Nephron (organoid): ENCODE measurements at regions not wholly inside any gene's neighbourhood (a gene's known extent, or its start where the extent isn't known, plus 50 kb on each side); places are given as distances from the start of the nearest gene placed in this dataset.

Experiments
- H3K27ac Mint-ChIP-seq, 3 experiments: 2 replicates each; pipeline ENCODE4 v1.8.0; 2020; ENCODE audit warnings: mixed read lengths in 3 of 3, mild to moderate bottlenecking in 2 of 3, moderate library complexity in 1 of 3
- H3K27me3 Mint-ChIP-seq: 2 replicates; pipeline ENCODE4 v1.8.0; 2021; ENCODE audit warnings: low read depth, mild to moderate bottlenecking, moderate library complexity, mixed read lengths
- H3K36me3 Mint-ChIP-seq: 2 replicates; pipeline ENCODE4 v1.8.0; 2020; ENCODE audit warnings: low read depth, mixed read lengths
- H3K4me1 Mint-ChIP-seq: 2 replicates; pipeline ENCODE4 v1.8.0; 2020; ENCODE audit warnings: mixed read lengths
- H3K4me3 Mint-ChIP-seq, 3 experiments: 2 replicates each; pipeline ENCODE4 v1.8.0; 2020; ENCODE audit warnings: mild to moderate bottlenecking in 3 of 3, mixed read lengths in 3 of 3, moderate library complexity in 2 of 3
- H3K9me3 Mint-ChIP-seq: 2 replicates; pipeline ENCODE4 v1.8.0; 2020; ENCODE audit warnings: mixed read lengths
- CTCF ChIP-seq, 3 experiments: fragments of 200-600 bp; sonication (generic); IDR thresholded peaks; one replicate each; pipeline ENCODE4 v1.5.0; 2021; ENCODE audit warnings: antibody characterized with exemption in 3 of 3; ENCODE audit not compliant: unreplicated experiment in 3 of 3

GRCh38 chr4:27742816-27743215 is 882.2 kb downstream of the STIM2 start:
- no peak for TF ChIP-seq CTCF (IDR thresholded peaks at IDR 0.05; ENCODE audit: unreplicated experiment in 3 of 3)

GRCh38 chr4:27759611-27760575 is 899.3 kb downstream of the STIM2 start:
- Mint-ChIP-seq H3K9me3 (no peaks in the 10 kb centered on the region), H3K27me3 (no peaks in the 10 kb centered on the region), H3K27ac (peak overlapping the region in 2 of 3 experiments; percentile 15 to 38), H3K4me1 (peaks cover 10% of the 10 kb centered on the region), H3K36me3 (no peaks in the 10 kb centered on the region), H3K4me3 (peak overlapping the region in 1 of 3 experiments; percentile 38)
- TF ChIP-seq CTCF (IDR thresholded peaks at IDR 0.05; ENCODE audit: unreplicated experiment in 3 of 3) = no peak

More at GRCh38 chr4:27742816-27743215, 882.2 kb downstream of the STIM2 start:
- Mint-ChIP-seq H3K9me3 (peaks cover 7% of the 10 kb centered on the region), H3K27ac (no peak overlapping the region), H3K4me3 (no peak overlapping the region), H3K4me1 (no peaks in the 10 kb centered on the region), H3K27me3 (no peaks in the 10 kb centered on the region), H3K36me3 (no peaks in the 10 kb centered on the region)

DNA sequence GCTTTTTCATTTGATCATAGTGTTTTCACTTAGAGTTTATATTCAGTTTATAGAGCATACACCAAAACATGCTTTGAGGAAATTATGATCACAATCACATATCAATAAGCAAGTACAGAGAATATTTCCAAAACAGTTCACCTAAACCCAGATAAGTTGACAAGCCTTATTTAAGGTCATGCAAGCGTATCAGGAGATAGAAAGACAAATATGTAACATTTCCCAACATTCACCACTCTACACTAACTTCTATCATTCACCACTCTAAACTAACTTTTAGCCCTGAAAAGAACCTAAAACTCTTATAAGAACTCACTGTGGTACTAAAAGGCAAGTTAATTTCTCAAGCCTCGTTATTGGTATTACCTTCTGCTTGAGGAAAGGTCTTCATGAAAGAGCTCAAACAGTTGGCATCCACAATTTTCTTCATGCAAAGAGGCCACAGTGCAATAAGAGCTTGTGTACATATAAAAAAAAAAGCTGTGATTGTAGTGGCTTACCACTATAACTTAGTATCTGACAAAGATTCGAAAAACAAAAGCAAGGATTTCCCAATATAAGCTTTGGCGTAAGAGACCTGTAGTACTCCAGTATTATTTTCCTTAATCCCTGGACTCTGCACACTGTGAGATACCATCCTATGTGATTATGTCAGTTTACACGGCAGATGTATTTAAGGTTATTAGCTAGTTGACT is 903.3 kb downstream of the STIM2 start:
- H3K4me1 Mint-ChIP-seq = peaks cover 10% of the 10 kb centered on the region
- no peak for TF ChIP-seq CTCF (IDR thresholded peaks at IDR 0.05; ENCODE audit: unreplicated experiment in 3 of 3)
- no peaks in the 10 kb centered on the region for H3K9me3 Mint-ChIP-seq
- no peaks in the 10 kb centered on the region for H3K36me3 Mint-ChIP-seq
- no peak overlapping the region for H3K27ac Mint-ChIP-seq
- no peak overlapping the region for H3K4me3 Mint-ChIP-seq
- no peaks in the 10 kb centered on the region for H3K27me3 Mint-ChIP-seq

DNA sequence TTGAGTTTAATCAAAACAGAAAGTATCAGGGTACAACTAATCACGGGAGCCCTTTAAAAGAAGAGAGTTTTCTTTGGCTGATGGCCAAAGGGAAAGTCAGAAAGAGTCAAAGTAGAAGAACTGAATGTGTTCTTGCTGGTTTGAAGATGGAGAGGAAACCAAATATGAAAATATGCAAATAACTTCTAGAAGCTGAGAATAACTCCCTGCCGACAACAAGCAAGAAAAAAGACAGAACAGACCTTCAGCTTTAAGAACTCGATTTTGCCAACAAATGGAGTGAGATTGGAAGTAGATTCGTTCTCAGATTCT is 903.8 kb downstream of the STIM2 start:
- Mint-ChIP-seq H3K27ac (no peak overlapping the region), H3K36me3 (no peaks in the 10 kb centered on the region), H3K4me1 (peaks cover 9% of the 10 kb centered on the region), H3K27me3 (no peaks in the 10 kb centered on the region), H3K4me3 (no peak overlapping the region), H3K9me3 (no peaks in the 10 kb centered on the region)
- no peak for TF ChIP-seq CTCF (IDR thresholded peaks at IDR 0.05; ENCODE audit: unreplicated experiment in 3 of 3)

GRCh38 chr4:27770895-27771294 is 910.3 kb downstream of the STIM2 start:
- Mint-ChIP-seq H3K27me3 (no peaks in the 10 kb centered on the region), H3K27ac (no peak overlapping the region), H3K9me3 (no peaks in the 10 kb centered on the region), H3K4me1 (no peaks in the 10 kb centered on the region), H3K4me3 (no peak overlapping the region), H3K36me3 (no peaks in the 10 kb centered on the region)
- TF ChIP-seq CTCF (IDR thresholded peaks at IDR 0.05; ENCODE audit: unreplicated experiment in 3 of 3) = no peak
